ENCODE measurements at regions not wholly inside any gene's neighbourhood (a gene's known extent, or its start where the extent isn't known, plus 50 kb on each side); places are given as distances from the start of the nearest gene placed in this dataset.
"Not testable (repeated sequence)": the region's sequence is repeated elsewhere in the genome, so short reads cannot be mapped to it uniquely, and the experiment has no call there.

DNA sequence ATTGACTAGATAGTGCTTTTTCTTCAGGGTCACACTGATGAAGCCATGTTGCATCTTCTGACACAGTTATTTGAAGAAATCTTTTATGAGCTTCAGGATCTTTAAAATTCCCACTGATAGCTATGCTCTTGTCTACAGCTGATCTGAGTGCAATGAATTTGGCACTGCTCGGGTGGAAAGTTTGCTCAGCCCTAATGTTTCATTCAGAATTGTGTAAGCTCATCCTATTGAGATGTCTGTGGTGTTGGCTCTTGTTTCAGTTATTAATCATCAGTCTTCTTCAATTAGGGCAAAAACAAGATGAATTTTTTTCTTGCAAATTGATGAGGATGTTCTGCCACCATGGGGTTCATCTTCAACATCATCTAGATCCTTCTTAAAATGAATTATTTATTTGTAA is 1387.0 kb upstream of the RAG2 start:
- H3K36me3 ChIP-seq, result no peaks in the 10 kb centered on the region
- no peak overlapping the region for H3K27ac ChIP-seq
- no peak overlapping the region for H3K4me3 ChIP-seq (ENCODE audit: low read depth, low read length)
- H3K27me3 ChIP-seq (ENCODE audit: insufficient read depth, low read depth, severe bottlenecking), result no peaks in the 10 kb centered on the region
- TF ChIP-seq, protein P1, sequence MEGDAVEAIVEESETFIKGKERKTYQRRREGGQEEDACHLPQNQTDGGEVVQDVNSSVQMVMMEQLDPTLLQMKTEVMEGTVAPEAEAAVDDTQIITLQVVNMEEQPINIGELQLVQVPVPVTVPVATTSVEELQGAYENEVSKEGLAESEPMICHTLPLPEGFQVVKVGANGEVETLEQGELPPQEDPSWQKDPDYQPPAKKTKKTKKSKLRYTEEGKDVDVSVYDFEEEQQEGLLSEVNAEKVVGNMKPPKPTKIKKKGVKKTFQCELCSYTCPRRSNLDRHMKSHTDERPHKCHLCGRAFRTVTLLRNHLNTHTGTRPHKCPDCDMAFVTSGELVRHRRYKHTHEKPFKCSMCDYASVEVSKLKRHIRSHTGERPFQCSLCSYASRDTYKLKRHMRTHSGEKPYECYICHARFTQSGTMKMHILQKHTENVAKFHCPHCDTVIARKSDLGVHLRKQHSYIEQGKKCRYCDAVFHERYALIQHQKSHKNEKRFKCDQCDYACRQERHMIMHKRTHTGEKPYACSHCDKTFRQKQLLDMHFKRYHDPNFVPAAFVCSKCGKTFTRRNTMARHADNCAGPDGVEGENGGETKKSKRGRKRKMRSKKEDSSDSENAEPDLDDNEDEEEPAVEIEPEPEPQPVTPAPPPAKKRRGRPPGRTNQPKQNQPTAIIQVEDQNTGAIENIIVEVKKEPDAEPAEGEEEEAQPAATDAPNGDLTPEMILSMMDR (IDR thresholded peaks at IDR 0.05; ENCODE audit: low read depth, low read length), result no peak
- no peaks in the 10 kb centered on the region for H3K9me3 ChIP-seq (ENCODE audit: severe bottlenecking)
- DNase-seq, result no peak

DNA sequence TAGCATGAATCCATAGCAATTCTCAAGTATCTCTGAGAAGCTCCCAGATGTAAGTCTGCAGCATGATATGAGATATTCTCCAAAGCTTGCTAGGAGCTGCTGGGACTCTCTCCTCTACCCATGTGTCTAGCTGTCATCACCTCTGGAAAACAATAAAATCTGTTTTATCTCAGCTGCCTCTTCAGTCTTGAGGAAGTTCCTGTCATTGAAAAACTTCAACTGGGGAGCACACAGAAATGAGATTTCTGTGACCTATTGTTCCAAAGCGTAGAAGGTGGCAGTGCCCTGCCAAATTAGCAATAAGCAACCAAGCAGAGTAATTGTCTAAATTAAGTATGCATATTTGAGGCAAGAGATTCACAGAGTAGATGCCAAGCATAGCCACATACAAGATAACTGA is 1380.6 kb upstream of the RAG2 start:
- no peak for DNase-seq

DNA sequence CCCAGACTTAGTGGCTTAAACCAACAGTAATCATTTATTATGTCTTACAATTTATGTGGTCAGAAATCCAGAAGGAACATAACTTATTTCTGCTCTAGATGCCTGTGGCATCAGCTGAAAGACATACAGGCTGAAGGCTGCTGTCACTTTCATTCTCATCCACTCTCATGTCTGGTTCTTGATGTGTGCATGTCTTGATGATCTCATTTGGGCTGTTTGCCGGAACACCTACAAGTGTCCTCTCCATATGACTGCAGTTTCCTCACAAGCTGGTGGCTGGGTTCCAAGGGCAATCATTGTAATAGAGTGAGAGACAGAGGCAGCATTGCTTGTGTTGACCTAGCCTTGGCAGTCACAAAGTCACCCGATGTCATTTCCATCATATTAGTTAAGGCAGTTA is 1375.9 kb upstream of the RAG2 start:
- no peak for DNase-seq
- Histone ChIP-seq H3K4me3 (ENCODE audit: low read depth, low read length) (no peak overlapping the region), H3K27ac (no peak overlapping the region), H3K27me3 (ENCODE audit: insufficient read depth, low read depth, severe bottlenecking) (no peaks in the 10 kb centered on the region), H3K36me3 (no peaks in the 10 kb centered on the region), H3K9me3 (ENCODE audit: severe bottlenecking) (no peaks in the 10 kb centered on the region)
- TF ChIP-seq, protein P1 (IDR thresholded peaks at IDR 0.05; ENCODE audit: low read depth, low read length), result no peak

More for the DNA sequence above, 1380.6 kb upstream of the RAG2 start:
- Histone ChIP-seq H3K27me3 (ENCODE audit: insufficient read depth, low read depth, severe bottlenecking) (no peaks in the 10 kb centered on the region), H3K36me3 (no peaks in the 10 kb centered on the region), H3K27ac (no peak overlapping the region), H3K4me3 (ENCODE audit: low read depth, low read length) (no peak overlapping the region), H3K9me3 (ENCODE audit: severe bottlenecking) (no peaks in the 10 kb centered on the region)
- TF ChIP-seq, protein P1 (IDR thresholded peaks at IDR 0.05; ENCODE audit: low read depth, low read length), result no peak

DNA sequence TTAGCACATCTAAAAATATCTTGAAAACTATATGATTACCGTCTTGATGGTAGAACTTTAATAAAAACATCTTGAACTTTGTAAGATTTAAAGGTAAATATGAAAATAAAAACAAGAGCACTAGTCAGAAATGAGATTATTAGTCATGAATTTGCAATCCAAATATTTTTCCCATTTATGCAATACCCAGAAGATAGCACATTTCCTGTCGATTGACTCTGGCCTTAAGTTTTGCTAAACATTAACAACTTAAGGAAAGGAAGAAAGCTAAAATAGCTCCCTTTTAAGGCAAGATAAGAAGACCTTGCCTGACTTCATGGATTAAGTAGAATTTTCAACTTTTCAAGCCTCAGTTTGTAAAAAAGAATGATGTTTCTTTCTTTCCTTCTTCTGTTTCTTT is 1374.7 kb upstream of the RAG2 start:
- TF ChIP-seq, protein P1 (IDR thresholded peaks at IDR 0.05; ENCODE audit: low read depth, low read length), result no peak
- DNase-seq, result no peak
- no peaks in the 10 kb centered on the region for H3K27me3 ChIP-seq (ENCODE audit: insufficient read depth, low read depth, severe bottlenecking)
- H3K36me3 ChIP-seq, result no peaks in the 10 kb centered on the region
- no peaks in the 10 kb centered on the region for H3K9me3 ChIP-seq (ENCODE audit: severe bottlenecking)
- H3K4me3 ChIP-seq (ENCODE audit: low read depth, low read length), result no peak overlapping the region
- no peak overlapping the region for H3K27ac ChIP-seq

DNA sequence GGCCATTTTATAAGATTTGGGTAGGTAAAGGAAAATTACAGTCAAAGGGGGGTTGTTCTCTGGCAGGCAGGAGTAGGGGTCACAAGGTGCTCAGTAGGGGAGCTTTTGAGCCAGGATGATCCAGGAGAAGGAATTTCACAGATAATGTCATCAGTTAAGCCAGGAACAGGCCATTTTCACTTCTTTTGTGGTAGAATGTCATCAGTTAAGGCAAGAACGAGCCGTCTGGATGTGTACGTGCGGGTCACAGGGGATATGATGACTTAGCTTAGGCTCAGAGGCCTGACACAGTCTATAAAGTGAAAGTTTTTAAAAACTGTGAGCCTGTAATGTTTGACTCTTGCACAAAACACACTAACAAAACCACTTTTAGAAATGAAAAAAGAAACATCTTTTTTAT is 1371.3 kb upstream of the RAG2 start:
- H3K27me3 ChIP-seq (ENCODE audit: insufficient read depth, low read depth, severe bottlenecking); H3K36me3 ChIP-seq; H3K9me3 ChIP-seq (ENCODE audit: severe bottlenecking); H3K27ac ChIP-seq; H3K4me3 ChIP-seq (ENCODE audit: low read depth, low read length); DNase-seq: not testable (repeated sequence)

DNA sequence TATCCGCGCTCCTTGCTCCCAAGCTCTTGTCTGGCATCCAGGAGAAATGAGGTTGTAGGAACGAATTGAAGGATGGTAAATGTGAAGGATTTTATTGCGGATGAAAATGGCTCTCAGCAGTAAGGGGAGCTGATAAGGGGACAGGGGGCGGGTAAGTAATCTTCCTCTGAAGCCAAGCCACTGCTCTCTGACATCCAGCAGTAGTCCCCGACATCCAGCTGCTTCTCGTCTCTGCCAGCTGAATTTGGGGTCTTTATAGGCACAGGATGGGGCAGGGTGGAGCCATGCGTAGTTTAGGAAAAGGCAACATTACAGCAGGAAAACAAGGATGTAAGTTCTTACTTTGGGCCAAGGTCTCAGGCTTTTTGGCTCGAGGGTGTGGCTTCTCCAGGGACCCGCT is 1370.1 kb upstream of the RAG2 start:
- no peak for DNase-seq
- no peaks in the 10 kb centered on the region for H3K9me3 ChIP-seq (ENCODE audit: severe bottlenecking)
- no peaks in the 10 kb centered on the region for H3K36me3 ChIP-seq
- H3K4me3 ChIP-seq (ENCODE audit: low read depth, low read length), result no peak overlapping the region
- TF ChIP-seq, protein P1 (IDR thresholded peaks at IDR 0.05; ENCODE audit: low read depth, low read length), result no peak
- no peaks in the 10 kb centered on the region for H3K27me3 ChIP-seq (ENCODE audit: insufficient read depth, low read depth, severe bottlenecking)
- no peak overlapping the region for H3K27ac ChIP-seq
